Transverse colon (tissue), 3 donors: ENCODE measurements at regions not wholly inside any gene's neighbourhood (a gene's known extent, or its start where the extent isn't known, plus 50 kb on each side); places are given as distances from the start of the nearest gene placed in this dataset.

Experiments used
- POLR2A ChIP-seq: fragments of 450-650 bp; IDR thresholded peaks from one replicate; pipeline ENCODE4 v1.6.1; 2016; ENCODE audit warnings: antibody characterized with exemption, mild to moderate bottlenecking, moderate library complexity
- TF ChIP-seq, protein P1 (sequence below), 5 experiments: fragments of 200-600 bp in 3 of 5; fragments of 450-650 bp in 2 of 5; sonication (generic) in 3 of 5; IDR thresholded peaks; 1 replicate in 2 of 5; 2 replicates in 3 of 5; pipeline ENCODE4 v1.5.1; 2016 to 2017; ENCODE audit warnings: antibody characterized with exemption in 5 of 5, inconsistent platforms in 3 of 5, mild to moderate bottlenecking in 2 of 5, moderate library complexity in 1 of 5

DNA sequence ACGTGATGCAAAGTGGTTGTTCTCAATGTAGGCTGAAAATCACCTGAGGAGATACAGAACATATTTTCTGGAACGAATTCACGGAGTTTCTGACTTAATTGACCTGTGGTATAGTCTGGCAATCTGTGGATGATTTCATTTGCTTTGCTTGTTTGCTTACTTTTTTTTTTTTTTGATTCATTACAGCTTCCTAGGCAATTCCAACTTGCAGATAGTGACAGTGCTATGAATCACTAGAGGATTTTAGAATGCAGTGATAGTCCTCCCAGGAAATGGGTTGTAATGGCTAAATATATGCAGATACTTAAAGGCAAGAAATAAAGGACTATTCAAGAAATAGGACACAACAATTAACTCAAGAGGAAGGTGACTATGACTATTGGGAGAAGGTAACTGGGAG is 1378.1 kb upstream of the PRMT6 start:
- TF ChIP-seq, protein P1, sequence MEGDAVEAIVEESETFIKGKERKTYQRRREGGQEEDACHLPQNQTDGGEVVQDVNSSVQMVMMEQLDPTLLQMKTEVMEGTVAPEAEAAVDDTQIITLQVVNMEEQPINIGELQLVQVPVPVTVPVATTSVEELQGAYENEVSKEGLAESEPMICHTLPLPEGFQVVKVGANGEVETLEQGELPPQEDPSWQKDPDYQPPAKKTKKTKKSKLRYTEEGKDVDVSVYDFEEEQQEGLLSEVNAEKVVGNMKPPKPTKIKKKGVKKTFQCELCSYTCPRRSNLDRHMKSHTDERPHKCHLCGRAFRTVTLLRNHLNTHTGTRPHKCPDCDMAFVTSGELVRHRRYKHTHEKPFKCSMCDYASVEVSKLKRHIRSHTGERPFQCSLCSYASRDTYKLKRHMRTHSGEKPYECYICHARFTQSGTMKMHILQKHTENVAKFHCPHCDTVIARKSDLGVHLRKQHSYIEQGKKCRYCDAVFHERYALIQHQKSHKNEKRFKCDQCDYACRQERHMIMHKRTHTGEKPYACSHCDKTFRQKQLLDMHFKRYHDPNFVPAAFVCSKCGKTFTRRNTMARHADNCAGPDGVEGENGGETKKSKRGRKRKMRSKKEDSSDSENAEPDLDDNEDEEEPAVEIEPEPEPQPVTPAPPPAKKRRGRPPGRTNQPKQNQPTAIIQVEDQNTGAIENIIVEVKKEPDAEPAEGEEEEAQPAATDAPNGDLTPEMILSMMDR (IDR thresholded peaks at IDR 0.05) = no peak
- no peak for TF ChIP-seq POLR2A
